CD4-positive, alpha-beta T cell treated with Interferon gamma for 1 hour (primary cell): ENCODE measurements at regions not wholly inside any gene's neighbourhood (a gene's known extent, or its start where the extent isn't known, plus 50 kb on each side); places are given as distances from the start of the nearest gene placed in this dataset.

Experiments
- DNase-seq: peaks from one replicate; pipeline ENCODE4 v3.0.0-alpha.2; 2020

- DNase-seq, result no peak
Measured at GRCh38 chr17:77815127-77815905, 143.2 kb upstream of the TNRC6C start.

GRCh38 chr17:77817953-77818352 lies 140.6 kb upstream of the TNRC6C start:
- no peak for DNase-seq

GRCh38 chr17:77819497-77819896 lies 139.0 kb upstream of the TNRC6C start:
- DNase-seq, result no peak

GRCh38 chr17:77821114-77821513 lies 137.4 kb upstream of the TNRC6C start:
- no peak for DNase-seq

- no peak for DNase-seq
Measured at GRCh38 chr17:77822302-77823030, 136.0 kb upstream of the TNRC6C start.

- no peak for DNase-seq
Measured at GRCh38 chr17:77824102-77824779, 134.3 kb upstream of the TNRC6C start.

- DNase-seq, result no peak
Measured at GRCh38 chr17:77824780-77825280, 133.7 kb upstream of the TNRC6C start.

GRCh38 chr17:77825621-77826020 lies 132.9 kb upstream of the TNRC6C start:
- no peak for DNase-seq

GRCh38 chr17:77826132-77826873 lies 132.2 kb upstream of the TNRC6C start:
- no peak for DNase-seq

GRCh38 chr17:77827039-77827438 lies 131.5 kb upstream of the TNRC6C start:
- DNase-seq, result no peak

GRCh38 chr17:77827511-77827910 lies 131.0 kb upstream of the TNRC6C start:
- DNase-seq, result no peak

GRCh38 chr17:77828749-77829539 lies 129.6 kb upstream of the TNRC6C start:
- no peak for DNase-seq

GRCh38 chr17:77829843-77830799 lies 128.4 kb upstream of the TNRC6C start:
- no peak for DNase-seq

GRCh38 chr17:77830816-77831473 lies 127.6 kb upstream of the TNRC6C start:
- no peak for DNase-seq

GRCh38 chr17:77831474-77832179 lies 126.9 kb upstream of the TNRC6C start:
- DNase-seq, result no peak

GRCh38 chr17:77832180-77832560 lies 126.3 kb upstream of the TNRC6C start:
- DNase-seq, result no peak

GRCh38 chr17:77833769-77834168 lies 124.7 kb upstream of the TNRC6C start:
- DNase-seq, result no peak

GRCh38 chr17:77834170-77835115 lies 124.1 kb upstream of the TNRC6C start:
- DNase-seq, result peak; percentile 60
